BLaER1 (cell line): ENCODE measurements at regions not wholly inside any gene's neighbourhood (a gene's known extent, or its start where the extent isn't known, plus 50 kb on each side); places are given as distances from the start of the nearest gene placed in this dataset.

Source experiments
- H3K27ac ChIP-seq: shearing (Covaris generic); formaldehyde crosslinking; 2 replicates; pipeline ENCODE4 v1.8.1; 2022
- H3K27me3 ChIP-seq: shearing (Covaris generic); formaldehyde crosslinking; 2 replicates; pipeline ENCODE4 v1.8.1; 2022
- H3K36me3 ChIP-seq: shearing (Covaris generic); formaldehyde crosslinking; 2 replicates; pipeline ENCODE4 v1.8.1; 2022
- H3K4me1 ChIP-seq: shearing (Covaris generic); formaldehyde crosslinking; 2 replicates; pipeline ENCODE4 v1.8.1; 2022
- H3K4me2 ChIP-seq: shearing (Covaris generic); formaldehyde crosslinking; 2 replicates; pipeline ENCODE4 v1.8.1; 2022
- H3K4me3 ChIP-seq: shearing (Covaris generic); formaldehyde crosslinking; 2 replicates; pipeline ENCODE4 v1.8.1; 2022
- H3K9ac ChIP-seq: shearing (Covaris generic); formaldehyde crosslinking; 2 replicates; pipeline ENCODE4 v1.8.1; 2022
- H3K9me3 ChIP-seq: shearing (Covaris generic); formaldehyde crosslinking; 2 replicates; pipeline ENCODE4 v1.8.1; 2022
- H4K20me1 ChIP-seq: shearing (Covaris generic); formaldehyde crosslinking; 2 replicates; pipeline ENCODE4 v1.8.1; 2022
- Cebpa-rat ChIP-seq: shearing (Covaris generic); IDR thresholded peaks from 2 replicates; pipeline ENCODE4 v1.8.1; 2022

DNA sequence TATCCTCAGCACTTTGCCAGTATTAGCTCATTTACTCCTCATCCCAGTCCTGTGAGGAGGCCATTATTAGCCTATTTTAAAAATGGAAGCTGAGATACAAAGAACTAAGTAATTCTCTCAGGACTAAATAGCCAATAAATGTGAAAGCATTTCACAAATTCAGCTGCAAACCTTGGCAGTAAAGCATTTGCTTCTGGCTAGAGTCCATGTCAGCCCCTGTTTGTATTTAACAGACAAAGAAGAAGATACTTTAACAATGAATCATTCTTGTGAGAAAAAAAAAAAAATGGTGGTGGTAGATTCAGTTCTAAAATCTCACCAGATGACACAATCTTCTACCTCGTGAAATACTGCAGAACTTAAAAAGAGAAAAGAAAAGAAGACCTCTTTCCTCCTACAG is 85.0 kb upstream of the CNTN6 start:
- no peaks in the 10 kb centered on the region for H3K4me1 ChIP-seq
- H3K27ac ChIP-seq = no peak overlapping the region
- no peaks in the 10 kb centered on the region for H3K36me3 ChIP-seq
- no peaks in the 10 kb centered on the region for H4K20me1 ChIP-seq
- H3K4me2 ChIP-seq = no peak overlapping the region
- no peaks in the 10 kb centered on the region for H3K27me3 ChIP-seq
- no peak for TF ChIP-seq Cebpa-rat
- H3K9me3 ChIP-seq = no peaks in the 10 kb centered on the region
- H3K9ac ChIP-seq = no peak overlapping the region
- no peak overlapping the region for H3K4me3 ChIP-seq

DNA sequence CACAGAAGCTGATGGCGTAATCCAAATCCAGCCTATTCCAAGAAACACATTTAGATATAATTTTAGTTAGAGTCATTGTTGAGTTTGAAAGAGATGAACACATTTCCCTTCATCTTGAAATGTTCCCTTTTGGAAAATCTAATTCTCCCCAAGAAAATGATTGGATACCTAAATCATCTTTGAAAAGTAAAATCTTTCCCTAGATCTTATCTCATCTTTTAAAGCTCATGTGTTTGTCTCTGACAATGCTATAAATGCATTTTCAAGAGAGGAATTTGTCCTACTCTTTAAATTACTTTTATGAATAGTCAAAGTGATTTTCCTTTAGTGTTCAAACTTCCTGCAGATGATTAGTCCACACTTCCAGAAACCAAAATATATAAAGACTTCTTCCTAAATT is 82.6 kb upstream of the CNTN6 start:
- H3K27ac ChIP-seq = no peak overlapping the region
- TF ChIP-seq Cebpa-rat = no peak
- no peaks in the 10 kb centered on the region for H3K4me1 ChIP-seq
- no peaks in the 10 kb centered on the region for H3K9me3 ChIP-seq
- no peak overlapping the region for H3K4me3 ChIP-seq
- no peaks in the 10 kb centered on the region for H4K20me1 ChIP-seq
- H3K36me3 ChIP-seq = no peaks in the 10 kb centered on the region
- no peak overlapping the region for H3K9ac ChIP-seq
- H3K27me3 ChIP-seq = no peaks in the 10 kb centered on the region
- H3K4me2 ChIP-seq = no peak overlapping the region

DNA sequence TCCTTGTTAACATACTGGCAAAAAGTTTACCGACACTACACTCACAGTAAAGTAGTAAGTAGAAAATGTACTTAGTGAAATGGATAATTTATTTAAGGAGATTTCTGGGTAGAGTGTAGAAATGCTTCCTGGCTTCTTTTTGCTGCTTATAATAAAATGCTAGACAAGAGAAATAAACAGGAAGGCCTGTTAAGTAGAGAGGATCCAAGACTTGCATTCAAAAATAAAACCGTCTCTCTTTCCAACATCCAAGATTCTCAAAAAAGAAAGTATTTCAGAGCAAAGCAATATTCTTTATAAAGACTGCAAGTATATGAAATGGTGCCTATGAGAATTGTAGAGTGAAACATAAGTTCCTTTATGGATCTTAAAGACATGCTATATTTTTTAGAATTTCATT is 77.0 kb upstream of the CNTN6 start:
- Histone ChIP-seq H3K9ac (no peak overlapping the region), H3K27me3 (no peaks in the 10 kb centered on the region), H3K4me2 (no peak overlapping the region), H3K4me3 (no peak overlapping the region), H3K9me3 (no peaks in the 10 kb centered on the region), H3K36me3 (no peaks in the 10 kb centered on the region), H3K4me1 (no peaks in the 10 kb centered on the region), H3K27ac (no peak overlapping the region), H4K20me1 (no peaks in the 10 kb centered on the region)
- no peak for TF ChIP-seq Cebpa-rat

DNA sequence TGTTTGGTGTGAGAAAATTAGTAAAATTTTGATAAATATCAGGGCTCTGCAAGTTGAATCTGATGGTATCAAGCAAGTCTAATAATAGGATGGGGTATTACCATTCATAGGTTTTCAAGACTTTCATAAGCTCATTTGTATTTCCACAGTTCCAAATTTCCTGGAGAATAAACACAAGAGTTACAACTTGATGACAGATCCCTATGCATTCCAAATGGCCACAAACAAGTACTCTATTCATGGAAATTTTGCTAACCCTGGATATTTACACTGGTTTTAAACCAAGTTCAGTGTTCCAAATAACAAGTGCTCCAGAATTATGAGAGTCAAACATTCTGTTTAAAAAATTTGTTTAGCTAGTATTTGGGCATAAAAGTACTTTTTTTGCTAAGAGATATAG is 75.0 kb upstream of the CNTN6 start:
- no peak overlapping the region for H3K4me2 ChIP-seq
- H3K27ac ChIP-seq = no peak overlapping the region
- H3K4me3 ChIP-seq = no peak overlapping the region
- no peak overlapping the region for H3K9ac ChIP-seq
- no peaks in the 10 kb centered on the region for H3K27me3 ChIP-seq
- H3K36me3 ChIP-seq = no peaks in the 10 kb centered on the region
- no peaks in the 10 kb centered on the region for H3K4me1 ChIP-seq
- no peaks in the 10 kb centered on the region for H4K20me1 ChIP-seq
- TF ChIP-seq Cebpa-rat = no peak
- H3K9me3 ChIP-seq = no peaks in the 10 kb centered on the region

DNA sequence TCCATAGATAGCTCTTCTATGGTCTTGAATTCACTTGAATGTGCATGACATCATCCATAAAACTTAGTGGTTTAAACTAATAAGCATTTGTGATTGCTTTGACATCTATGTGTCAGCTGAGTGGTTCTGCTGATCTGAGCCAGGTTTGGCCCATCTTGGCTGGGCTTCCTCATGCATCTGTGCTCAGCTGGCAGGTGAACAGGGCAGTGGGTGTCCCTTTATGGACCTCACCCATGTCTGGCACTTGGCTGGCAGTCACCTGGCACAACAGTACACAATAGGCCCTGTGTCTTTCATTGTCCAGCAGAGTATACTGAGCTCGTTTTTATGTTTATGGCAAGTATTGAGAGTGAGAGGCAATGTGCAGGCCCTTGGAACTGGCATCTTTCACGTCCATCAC is 73.7 kb upstream of the CNTN6 start:
- H3K4me3 ChIP-seq = no peak overlapping the region

DNA sequence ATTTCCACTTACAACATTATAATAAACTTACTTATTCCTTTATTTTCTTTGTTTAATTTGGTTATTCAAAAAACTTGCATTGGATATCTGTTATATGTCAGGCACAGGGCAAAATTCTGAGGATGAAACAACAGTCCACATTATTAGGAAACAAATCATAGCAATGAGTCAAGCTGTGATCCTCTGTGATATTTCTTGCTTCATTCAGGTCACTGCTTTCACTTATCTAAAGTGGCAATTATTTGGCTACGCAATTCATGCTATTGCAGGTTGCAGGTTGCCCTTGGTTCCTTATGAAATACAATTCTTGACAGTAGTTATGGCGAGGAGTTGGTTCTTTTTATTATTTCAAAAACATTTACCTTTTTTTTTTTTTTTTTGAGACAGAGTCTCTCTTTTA is 66.4 kb upstream of the CNTN6 start:
- Histone ChIP-seq H3K36me3 (no peaks in the 10 kb centered on the region), H3K4me3 (no peak overlapping the region), H3K4me1 (no peaks in the 10 kb centered on the region), H4K20me1 (no peaks in the 10 kb centered on the region), H3K4me2 (no peak overlapping the region), H3K9me3 (no peaks in the 10 kb centered on the region), H3K27me3 (no peaks in the 10 kb centered on the region), H3K27ac (no peak overlapping the region), H3K9ac (no peak overlapping the region)
- no peak for TF ChIP-seq Cebpa-rat

More for the DNA sequence above, 73.7 kb upstream of the CNTN6 start:
- H3K36me3 ChIP-seq = no peaks in the 10 kb centered on the region
- H3K4me2 ChIP-seq = no peak overlapping the region
- H3K27me3 ChIP-seq = no peaks in the 10 kb centered on the region
- no peak overlapping the region for H3K27ac ChIP-seq
- no peak overlapping the region for H3K9ac ChIP-seq
- no peaks in the 10 kb centered on the region for H3K4me1 ChIP-seq
- no peaks in the 10 kb centered on the region for H4K20me1 ChIP-seq
- no peak for TF ChIP-seq Cebpa-rat
- H3K9me3 ChIP-seq = no peaks in the 10 kb centered on the region

DNA sequence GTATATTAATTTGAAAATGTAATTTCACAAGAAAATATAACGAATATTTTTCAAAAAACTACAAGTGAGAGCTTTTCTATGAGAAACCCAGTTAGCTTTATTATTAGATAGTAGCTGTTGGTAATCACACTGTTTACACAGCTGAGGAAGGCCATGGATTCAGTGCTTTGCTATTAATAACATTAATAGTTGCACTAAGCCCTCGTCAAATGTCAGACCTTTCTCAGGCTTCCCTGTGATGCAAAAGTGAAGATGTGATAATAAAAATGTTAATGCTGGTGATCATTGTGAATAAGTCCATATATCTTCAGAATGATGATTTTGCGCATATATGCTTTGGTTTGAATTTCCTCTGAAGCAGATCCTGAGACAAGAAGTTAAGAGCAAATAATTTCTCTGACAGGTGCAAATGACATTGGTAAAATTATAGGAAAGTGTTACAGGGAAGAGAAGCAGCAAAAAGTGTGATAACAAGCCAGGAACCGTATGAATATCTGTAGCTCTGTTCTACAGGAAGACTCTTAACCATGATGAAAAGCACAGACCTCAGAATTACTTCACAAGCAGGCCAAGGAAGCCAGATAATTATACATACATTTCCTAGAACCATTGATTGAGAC is 56.5 kb upstream of the CNTN6 start:
- H3K4me2 ChIP-seq = no peak overlapping the region
- no peaks in the 10 kb centered on the region for H3K9me3 ChIP-seq
- no peak for TF ChIP-seq Cebpa-rat
- H3K9ac ChIP-seq = no peak overlapping the region
- no peaks in the 10 kb centered on the region for H3K27me3 ChIP-seq
- no peak overlapping the region for H3K4me3 ChIP-seq
- H3K4me1 ChIP-seq = no peaks in the 10 kb centered on the region
- H4K20me1 ChIP-seq = no peaks in the 10 kb centered on the region
- no peaks in the 10 kb centered on the region for H3K36me3 ChIP-seq
- no peak overlapping the region for H3K27ac ChIP-seq

DNA sequence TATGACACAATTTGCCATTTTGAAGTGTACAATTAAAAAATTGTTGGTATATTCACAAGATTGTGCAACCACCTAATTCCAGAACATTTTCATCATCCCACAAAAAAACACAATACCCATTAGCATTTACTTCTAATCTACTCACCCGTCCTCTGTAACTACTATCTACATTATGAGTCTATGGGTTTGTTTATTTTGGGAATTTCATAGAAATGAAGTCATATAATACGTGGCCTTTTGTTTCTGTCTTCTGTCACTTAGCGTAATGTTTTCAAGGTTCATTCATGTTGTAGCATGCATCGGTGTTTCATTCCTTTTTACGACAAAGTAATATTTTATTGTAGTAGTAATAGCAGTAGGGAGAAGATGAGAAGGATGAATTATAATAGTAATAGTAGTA is 55.2 kb upstream of the CNTN6 start:
- H3K9me3 ChIP-seq = no peaks in the 10 kb centered on the region
- no peaks in the 10 kb centered on the region for H4K20me1 ChIP-seq
- H3K4me2 ChIP-seq = no peak overlapping the region
- H3K9ac ChIP-seq = no peak overlapping the region
- no peaks in the 10 kb centered on the region for H3K27me3 ChIP-seq
- H3K27ac ChIP-seq = no peak overlapping the region
- no peaks in the 10 kb centered on the region for H3K36me3 ChIP-seq
- no peak overlapping the region for H3K4me3 ChIP-seq
- H3K4me1 ChIP-seq = no peaks in the 10 kb centered on the region
- TF ChIP-seq Cebpa-rat = no peak
